WTC11 (cell line): ENCODE measurements at regions not wholly inside any gene's neighbourhood (a gene's known extent, or its start where the extent isn't known, plus 50 kb on each side); places are given as distances from the start of the nearest gene placed in this dataset.
"Not testable (repeated sequence)": the region's sequence is repeated elsewhere in the genome, so short reads cannot be mapped to it uniquely, and the experiment has no call there.

Experiments used
- ATAC-seq: fragments of 200-7000 bp; cut with Tn5 transposase; 2 replicates; pipeline ENCODE4 v1.10.0; 2021; ENCODE audit warnings: mild to moderate bottlenecking, moderate library complexity
- CTCF ChIA-PET: fragments of 300-600 bp; sonication (Branson Sonifier 250); formaldehyde crosslinking; loops from one replicate; lab custom pipeline; 2021; ENCODE audit warnings: antibody characterized with exemption; lab: Charles Lee
- POLR2A ChIA-PET: fragments of 350-600 bp; sonication (Branson Sonifier 250); formaldehyde crosslinking; loops from one replicate; lab custom pipeline; 2021; ENCODE audit warnings: antibody characterized with exemption; lab: Charles Lee
- DNase-seq: peaks from one replicate; pipeline ENCODE4 v3.0.0; 2021; ENCODE audit warnings: low spot score
- H3K27ac Mint-ChIP-seq: 2 replicates; pipeline ENCODE4 v1.8.0; 2021; ENCODE audit warnings: mixed read lengths
- H3K27me3 Mint-ChIP-seq: 2 replicates; pipeline ENCODE4 v1.8.0; 2021; ENCODE audit warnings: low read depth, mild to moderate bottlenecking, moderate library complexity, mixed read lengths
- H3K36me3 Mint-ChIP-seq: 2 replicates; pipeline ENCODE4 v1.8.0; 2021; ENCODE audit warnings: mixed read lengths
- H3K4me1 Mint-ChIP-seq: 2 replicates; pipeline ENCODE4 v1.8.0; 2022; ENCODE audit warnings: mixed read lengths
- H3K4me3 Mint-ChIP-seq: 2 replicates; pipeline ENCODE4 v1.8.0; 2021; ENCODE audit warnings: mild to moderate bottlenecking, moderate library complexity, mixed read lengths
- H3K9me3 Mint-ChIP-seq: 2 replicates; pipeline ENCODE4 v1.8.0; 2021; ENCODE audit warnings: mixed read lengths
- CBFB ChIP-seq: sonication (generic); formaldehyde crosslinking; IDR thresholded peaks from 2 replicates; pipeline ENCODE4 v1.8.1; 2022; ENCODE audit warnings: mild to moderate bottlenecking, low read depth, missing genetic modification reagents
- CREM ChIP-seq: sonication (generic); formaldehyde crosslinking; IDR thresholded peaks from 2 replicates; pipeline ENCODE4 v1.8.1; 2022; ENCODE audit warnings: mild to moderate bottlenecking, missing genetic modification reagents, moderate library complexity
- ELF4 ChIP-seq: sonication (generic); formaldehyde crosslinking; IDR thresholded peaks from 2 replicates; pipeline ENCODE4 v1.8.1; 2022; ENCODE audit warnings: low read depth, mild to moderate bottlenecking, moderate library complexity, missing genetic modification reagents
- EMX1 ChIP-seq: fragments of 250-450 bp; sonication (Bioruptor Pico); IDR thresholded peaks from 2 replicates; pipeline ENCODE4 v1.8.0; 2021; ENCODE audit warnings: mild to moderate bottlenecking
- ESRRA ChIP-seq: sonication (generic); formaldehyde crosslinking; IDR thresholded peaks from 2 replicates; pipeline ENCODE4 v1.8.1; 2022; ENCODE audit warnings: mild to moderate bottlenecking, missing genetic modification reagents, borderline replicate concordance
- NFYB ChIP-seq: sonication (generic); formaldehyde crosslinking; conservative IDR thresholded peaks from 2 replicates; pipeline ENCODE4 v1.8.0; 2022; ENCODE audit warnings: low read depth, missing genetic modification reagents
- SMAD4 ChIP-seq: sonication (generic); formaldehyde crosslinking; IDR thresholded peaks from 2 replicates; pipeline ENCODE4 v1.8.0; 2022; ENCODE audit warnings: mild to moderate bottlenecking, missing genetic modification reagents
- TP53 ChIP-seq: sonication (generic); formaldehyde crosslinking; IDR thresholded peaks from 2 replicates; pipeline ENCODE4 v1.8.1; 2023; ENCODE audit warnings: mild to moderate bottlenecking, missing genetic modification reagents
- ZNF121 ChIP-seq: sonication (generic); formaldehyde crosslinking; IDR thresholded peaks from 2 replicates; pipeline ENCODE4 v1.8.0; 2023; ENCODE audit warnings: missing genetic modification reagents
- ZNF219 ChIP-seq: sonication (generic); formaldehyde crosslinking; IDR thresholded peaks from 2 replicates; pipeline ENCODE4 v1.8.0; 2023; ENCODE audit warnings: missing genetic modification reagents, mild to moderate bottlenecking, borderline replicate concordance
- ZSCAN18 ChIP-seq: fragments of 250-450 bp; sonication (Bioruptor Pico); IDR thresholded peaks from 2 replicates; pipeline ENCODE4 v2.1.2; 2022; ENCODE audit warnings: mild to moderate bottlenecking, moderate library complexity
- TF ChIP-seq, protein P1 (sequence below): sonication (generic); formaldehyde crosslinking; IDR thresholded peaks from 2 replicates; pipeline ENCODE4 v1.8.0; 2022; ENCODE audit warnings: mild to moderate bottlenecking, missing genetic modification reagents
- TF ChIP-seq, protein P2 (sequence below): fragments of 250-450 bp; sonication (Bioruptor Pico); IDR thresholded peaks from 2 replicates; pipeline ENCODE4 v1.9.0; 2021; ENCODE audit warnings: moderate library complexity, mild to moderate bottlenecking, inconsistent platforms, borderline replicate concordance
- TF ChIP-seq, protein P3 (sequence below): sonication (generic); formaldehyde crosslinking; conservative IDR thresholded peaks from 2 replicates; pipeline ENCODE4 v1.8.1; 2022; ENCODE audit warnings: mild to moderate bottlenecking, missing genetic modification reagents

DNA sequence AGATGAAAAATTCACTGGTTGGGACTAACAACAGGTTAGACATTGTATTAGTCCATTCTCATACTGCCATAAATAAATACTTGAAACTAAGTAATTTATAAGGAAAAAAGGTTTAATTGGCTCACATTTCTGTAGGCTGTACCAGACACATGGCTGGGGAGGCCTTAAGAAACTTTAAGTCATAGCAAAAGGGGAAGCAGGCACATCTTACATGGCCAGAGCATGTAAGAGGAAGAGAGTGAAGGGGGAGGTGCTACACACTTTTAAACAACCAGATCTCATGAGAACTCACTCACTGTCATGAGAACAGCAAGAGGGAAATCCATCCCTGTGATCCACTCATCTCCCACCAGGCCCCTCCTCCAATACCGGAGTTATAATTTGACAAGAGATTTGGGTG, 125.9 kb downstream of the SUCLA2 start:
- ATAC-seq: no peak
- POLR2A ChIA-PET: no interaction called here

GRCh38 chr13:47873987-47874386, 127.1 kb downstream of the SUCLA2 start:
- DNase-seq, H3K4me3 Mint-ChIP-seq, POLR2A ChIA-PET: not testable (repeated sequence)

More for the DNA sequence above, 125.9 kb downstream of the SUCLA2 start:
- H3K9me3 Mint-ChIP-seq: peaks cover 47% of the 10 kb centered on the region
- H3K4me3 Mint-ChIP-seq: no peak overlapping the region
- H3K36me3 Mint-ChIP-seq: peaks cover 36% of the 10 kb centered on the region
- CTCF ChIA-PET: interaction anchor here (0.6 kb wide), 1 partner anchor 544 kb away, joined by 5 read pairs; no protein-coding TSS in a partner anchor
- H3K4me1 Mint-ChIP-seq: no peaks in the 10 kb centered on the region
- TF ChIP-seq, protein P1, sequence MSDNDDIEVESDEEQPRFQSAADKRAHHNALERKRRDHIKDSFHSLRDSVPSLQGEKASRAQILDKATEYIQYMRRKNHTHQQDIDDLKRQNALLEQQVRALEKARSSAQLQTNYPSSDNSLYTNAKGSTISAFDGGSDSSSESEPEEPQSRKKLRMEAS: no peak
- TF ChIP-seq ESRRA (CRISPR knock-in tag): no peak
- TF ChIP-seq ELF4 (CRISPR knock-in tag): no peak
- TF ChIP-seq, protein P2, sequence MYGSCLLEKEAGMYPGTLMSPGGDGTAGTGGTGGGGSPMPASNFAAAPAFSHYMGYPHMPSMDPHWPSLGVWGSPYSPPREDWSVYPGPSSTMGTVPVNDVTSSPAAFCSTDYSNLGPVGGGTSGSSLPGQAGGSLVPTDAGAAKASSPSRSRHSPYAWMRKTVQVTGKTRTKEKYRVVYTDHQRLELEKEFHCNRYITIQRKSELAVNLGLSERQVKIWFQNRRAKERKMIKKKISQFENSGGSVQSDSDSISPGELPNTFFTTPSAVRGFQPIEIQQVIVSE (CRISPR knock-in tag): no peak
- TF ChIP-seq CBFB: no peak
- TF ChIP-seq EMX1 (CRISPR knock-in tag): no peak
- no peaks in the 10 kb centered on the region; the same call in 1 of the 2 replicates for H3K27me3 Mint-ChIP-seq
- no peak overlapping the region for H3K27ac Mint-ChIP-seq
- no peak for DNase-seq

GRCh38 chr13:47873319-47873718, 127.8 kb downstream of the SUCLA2 start:
- DNase-seq, H3K4me1 Mint-ChIP-seq, POLR2A ChIA-PET, H3K27me3 Mint-ChIP-seq, ATAC-seq, CTCF ChIA-PET, H3K27ac Mint-ChIP-seq, H3K4me3 Mint-ChIP-seq: not testable (repeated sequence)
- H3K36me3 Mint-ChIP-seq: peaks cover 36% of the 10 kb centered on the region
- peaks cover 49% of the 10 kb centered on the region for H3K9me3 Mint-ChIP-seq

More at GRCh38 chr13:47873987-47874386, 127.1 kb downstream of the SUCLA2 start:
- Mint-ChIP-seq H3K36me3 (peaks cover 36% of the 10 kb centered on the region), H3K9me3 (peaks cover 47% of the 10 kb centered on the region)
- H3K4me1 Mint-ChIP-seq, ATAC-seq, H3K27me3 Mint-ChIP-seq, CTCF ChIA-PET, H3K27ac Mint-ChIP-seq: not testable (repeated sequence)

GRCh38 chr13:47869776-47870175, 131.3 kb downstream of the SUCLA2 start:
- H3K9me3 Mint-ChIP-seq: peaks cover 38% of the 10 kb centered on the region
- TF ChIP-seq, protein P3, sequence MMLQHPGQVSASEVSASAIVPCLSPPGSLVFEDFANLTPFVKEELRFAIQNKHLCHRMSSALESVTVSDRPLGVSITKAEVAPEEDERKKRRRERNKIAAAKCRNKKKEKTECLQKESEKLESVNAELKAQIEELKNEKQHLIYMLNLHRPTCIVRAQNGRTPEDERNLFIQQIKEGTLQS: no peak
- TF ChIP-seq TP53 (no peak), ZNF121 (no peak), CREM (CRISPR knock-in tag) (no peak)

GRCh38 chr13:47865883-47866282, 135.2 kb downstream of the SUCLA2 start:
- DNase-seq (no peak), ATAC-seq (no peak)
- H3K4me1 Mint-ChIP-seq: peaks cover 8% of the 10 kb centered on the region
- TF ChIP-seq ZSCAN18 (CRISPR knock-in tag) (no peak), SMAD4 (no peak), EMX1 (CRISPR knock-in tag) (no peak), ZNF219 (CRISPR knock-in tag) (no peak), NFYB (CRISPR knock-in tag) (no peak)
- ChIA-PET CTCF (no interaction called here), POLR2A (no interaction called here)
- H3K4me3 Mint-ChIP-seq: no peak overlapping the region
- no peak overlapping the region for H3K27ac Mint-ChIP-seq
- H3K27me3 Mint-ChIP-seq: no peaks in the 10 kb centered on the region
- H3K9me3 Mint-ChIP-seq: peaks cover 5% of the 10 kb centered on the region
- no peaks in the 10 kb centered on the region for H3K36me3 Mint-ChIP-seq

More at GRCh38 chr13:47869776-47870175, 131.3 kb downstream of the SUCLA2 start:
- Mint-ChIP-seq H3K27me3 (no peaks in the 10 kb centered on the region), H3K4me1 (no peaks in the 10 kb centered on the region), H3K27ac (no peak overlapping the region), H3K36me3 (peaks cover 28% of the 10 kb centered on the region), H3K4me3 (no peak overlapping the region)
- DNase-seq (no peak), ATAC-seq (no peak)
- ChIA-PET POLR2A (no interaction called here), CTCF (no interaction called here)
